ENCODE measurements at regions not wholly inside any gene's neighbourhood (a gene's known extent, or its start where the extent isn't known, plus 50 kb on each side); places are given as distances from the start of the nearest gene placed in this dataset.
"Not testable (repeated sequence)": the region's sequence is repeated elsewhere in the genome, so short reads cannot be mapped to it uniquely, and the experiment has no call there.

DNA sequence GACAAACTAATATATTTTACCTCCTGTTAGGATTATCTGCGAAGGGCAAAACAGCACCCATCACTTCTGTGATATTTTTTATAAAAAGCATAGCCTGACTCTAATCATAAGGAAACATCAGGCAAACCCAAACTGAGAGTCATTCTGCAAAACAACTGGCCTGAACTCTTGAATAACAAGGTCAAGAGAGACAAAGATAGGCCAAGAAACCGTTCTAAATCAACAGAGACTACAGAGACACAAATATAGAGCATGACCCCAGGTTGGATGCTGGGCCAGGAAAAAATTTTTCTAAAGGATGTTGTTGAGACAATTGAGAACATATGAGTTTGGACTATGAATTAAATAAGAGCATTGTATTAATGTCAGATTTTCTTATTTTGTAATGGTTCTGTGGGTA, 384.9 kb downstream of the NFIB start:
- peaks cover 2% of the 10 kb centered on the region for H3K36me3 Mint-ChIP-seq (ENCODE audit: insufficient read depth)
- DNase-seq (ENCODE audit: low spot score in 2 of 2) (no peak), ATAC-seq (replicated peaks; ENCODE audit: extremely low read depth, poor library complexity, severe bottlenecking) (no peak)
- no peak overlapping the region for H3K27ac Mint-ChIP-seq (ENCODE audit: low read depth)
- peaks cover 16% of the 10 kb centered on the region for H3K9me3 Mint-ChIP-seq
- no peaks in the 10 kb centered on the region for H3K27me3 Mint-ChIP-seq
- no peaks in the 10 kb centered on the region for H3K4me1 Mint-ChIP-seq
- H3K4me3 Mint-ChIP-seq: no peak overlapping the region

DNA sequence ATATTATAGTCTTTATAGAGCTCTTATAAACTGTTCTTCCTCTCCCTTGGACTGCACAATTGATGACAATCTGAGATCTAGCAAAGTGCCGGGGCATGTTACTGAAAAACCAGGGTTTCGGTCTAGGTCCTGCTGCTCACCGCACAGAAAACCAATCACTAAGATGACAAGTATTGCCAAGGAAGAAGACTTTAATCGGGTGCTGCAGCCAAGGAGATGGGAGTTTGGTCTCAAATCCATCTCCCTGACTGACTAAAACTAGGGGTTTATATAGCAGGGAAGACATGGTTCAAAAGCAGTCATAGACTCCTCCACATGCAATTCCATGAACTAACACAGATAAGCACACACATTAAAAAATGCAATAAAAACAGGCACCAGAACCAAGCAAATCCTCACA, 390.6 kb downstream of the NFIB start:
- Mint-ChIP-seq H3K27ac (ENCODE audit: low read depth) (no peak overlapping the region), H3K4me3 (no peak overlapping the region), H3K36me3 (ENCODE audit: insufficient read depth) (peaks cover 2% of the 10 kb centered on the region), H3K9me3 (peaks cover 26% of the 10 kb centered on the region), H3K4me1 (no peaks in the 10 kb centered on the region), H3K27me3 (no peaks in the 10 kb centered on the region)
- ATAC-seq (replicated peaks; ENCODE audit: extremely low read depth, poor library complexity, severe bottlenecking) (no peak), DNase-seq (ENCODE audit: low spot score in 2 of 2) (no peak)

DNA sequence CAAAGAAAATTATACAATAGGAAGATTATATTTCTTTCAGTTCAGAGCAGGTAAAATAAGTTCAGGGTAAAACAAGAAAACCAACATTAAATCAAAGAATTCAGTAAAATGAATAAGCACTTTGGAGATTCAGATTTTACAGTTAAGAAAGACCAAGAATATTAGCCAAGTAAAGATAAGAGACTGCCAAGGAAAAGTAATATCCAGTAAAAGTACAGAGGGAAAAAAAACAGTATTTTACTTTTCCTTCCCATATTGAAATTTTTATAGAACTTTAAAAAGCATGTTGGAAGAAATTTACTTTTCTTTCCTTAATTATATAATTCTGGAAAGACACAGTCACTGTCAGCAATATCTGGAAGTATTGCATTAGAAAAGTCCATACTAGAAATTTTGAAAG, 393.4 kb downstream of the NFIB start:
- Mint-ChIP-seq H3K27ac (ENCODE audit: low read depth) (no peak overlapping the region), H3K4me3 (no peak overlapping the region), H3K36me3 (ENCODE audit: insufficient read depth) (no peaks in the 10 kb centered on the region), H3K9me3 (peaks cover 20% of the 10 kb centered on the region), H3K4me1 (no peaks in the 10 kb centered on the region), H3K27me3 (no peaks in the 10 kb centered on the region)
- DNase-seq (ENCODE audit: low spot score in 2 of 2) (no peak), ATAC-seq (replicated peaks; ENCODE audit: extremely low read depth, poor library complexity, severe bottlenecking) (no peak)

- DNase-seq (ENCODE audit: low spot score in 2 of 2) (no peak), ATAC-seq (replicated peaks; ENCODE audit: extremely low read depth, poor library complexity, severe bottlenecking) (no peak)
- Mint-ChIP-seq H3K36me3 (ENCODE audit: insufficient read depth) (no peaks in the 10 kb centered on the region), H3K27me3 (no peaks in the 10 kb centered on the region), H3K27ac (ENCODE audit: low read depth) (no peak overlapping the region), H3K4me1 (no peaks in the 10 kb centered on the region), H3K9me3 (peaks cover 20% of the 10 kb centered on the region), H3K4me3 (no peak overlapping the region)
Observed at GRCh38 chr9:13919401-13919800, 394.5 kb downstream of the NFIB start.

DNA sequence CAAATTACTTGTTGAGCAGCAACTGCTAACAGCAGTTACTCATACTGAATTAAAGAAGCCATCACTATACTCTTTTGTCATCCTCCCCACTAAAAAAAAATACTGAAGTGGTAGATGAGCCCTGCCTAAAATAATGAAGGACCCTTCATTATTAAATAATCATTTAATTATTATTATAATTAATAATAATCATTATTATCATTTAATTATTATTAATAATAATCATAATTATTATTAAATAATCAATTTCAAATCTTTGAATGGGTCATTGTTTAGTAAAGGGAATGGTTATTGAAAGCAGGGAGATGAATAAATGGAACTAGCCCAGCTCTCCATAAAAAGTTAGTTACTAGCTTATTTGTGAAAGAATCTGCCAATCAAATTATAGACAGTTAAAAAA, 396.4 kb downstream of the NFIB start:
- H3K27ac Mint-ChIP-seq (ENCODE audit: low read depth): no peak overlapping the region
- H3K4me3 Mint-ChIP-seq: no peak overlapping the region
- H3K27me3 Mint-ChIP-seq: no peaks in the 10 kb centered on the region
- peaks cover 25% of the 10 kb centered on the region for H3K9me3 Mint-ChIP-seq
- H3K36me3 Mint-ChIP-seq (ENCODE audit: insufficient read depth): no peaks in the 10 kb centered on the region
- H3K4me1 Mint-ChIP-seq: no peaks in the 10 kb centered on the region
- DNase-seq (ENCODE audit: low spot score in 2 of 2) (no peak), ATAC-seq (replicated peaks; ENCODE audit: extremely low read depth, poor library complexity, severe bottlenecking) (no peak)

DNA sequence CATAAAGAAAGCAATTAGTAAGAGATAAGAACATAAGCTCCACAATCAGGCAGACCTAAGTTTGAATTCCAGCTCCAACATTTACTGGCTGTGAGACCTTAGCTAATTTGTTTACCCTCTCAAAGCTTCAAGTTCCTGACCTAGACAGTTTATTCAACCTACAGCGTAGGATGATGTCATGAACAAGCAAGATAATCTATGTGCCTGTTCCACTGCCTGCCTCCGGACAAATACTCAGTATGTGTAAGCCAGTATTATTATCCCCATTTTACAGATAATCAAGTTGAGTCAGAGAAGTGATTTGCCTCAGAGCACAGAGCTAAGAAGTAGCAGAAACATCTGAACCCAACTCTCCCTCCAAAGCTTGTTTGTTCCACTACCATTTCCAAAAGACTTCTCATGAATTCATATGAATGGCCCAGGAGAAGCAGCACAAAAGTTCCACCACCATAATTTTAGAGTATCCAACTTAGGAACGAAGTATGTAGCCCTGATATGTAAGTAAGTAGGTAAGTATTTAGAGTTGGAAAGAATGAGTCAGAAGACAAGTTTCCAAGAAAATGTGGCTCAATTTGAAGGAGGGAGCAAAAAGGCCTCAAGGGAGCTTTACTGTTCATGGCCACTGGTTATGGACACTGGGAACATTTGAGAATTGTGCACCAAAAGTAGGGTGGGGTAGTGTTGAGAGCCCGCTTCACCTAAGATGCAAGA, 398.2 kb downstream of the NFIB start:
- H3K9me3 Mint-ChIP-seq: peaks cover 20% of the 10 kb centered on the region
- no peak overlapping the region for H3K27ac Mint-ChIP-seq (ENCODE audit: low read depth)
- H3K27me3 Mint-ChIP-seq: no peaks in the 10 kb centered on the region
- no peaks in the 10 kb centered on the region for H3K36me3 Mint-ChIP-seq (ENCODE audit: insufficient read depth)
- DNase-seq (ENCODE audit: low spot score in 2 of 2) (no peak), ATAC-seq (replicated peaks; ENCODE audit: extremely low read depth, poor library complexity, severe bottlenecking) (no peak)
- no peaks in the 10 kb centered on the region for H3K4me1 Mint-ChIP-seq
- H3K4me3 Mint-ChIP-seq: no peak overlapping the region

- no peaks in the 10 kb centered on the region for H3K4me1 Mint-ChIP-seq
Observed at GRCh38 chr9:13915131-13915530, 398.8 kb downstream of the NFIB start.

DNA sequence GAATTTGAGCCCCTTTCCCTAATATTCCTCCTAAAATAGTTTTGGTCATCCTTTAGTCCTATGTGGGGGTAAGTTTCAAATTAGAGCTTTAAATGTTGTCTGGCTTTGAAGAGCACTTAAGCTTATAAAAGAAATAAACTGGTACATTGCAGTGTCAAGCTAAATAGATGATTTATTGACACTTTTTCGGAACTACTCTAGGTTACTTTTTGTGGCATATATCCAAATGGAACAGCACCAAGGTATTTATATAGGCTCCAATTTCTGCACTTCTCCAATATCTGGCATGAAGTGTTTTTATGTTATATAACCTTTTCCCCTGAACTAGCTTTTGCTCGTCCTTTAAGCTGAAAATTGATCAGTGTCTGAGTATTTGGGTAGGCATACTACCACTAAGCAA, 402.5 kb downstream of the NFIB start:
- DNase-seq (ENCODE audit: low spot score in 2 of 2) (no peak), ATAC-seq (replicated peaks; ENCODE audit: extremely low read depth, poor library complexity, severe bottlenecking) (no peak)
- Mint-ChIP-seq H3K4me1 (no peaks in the 10 kb centered on the region), H3K27me3 (no peaks in the 10 kb centered on the region), H3K36me3 (ENCODE audit: insufficient read depth) (no peaks in the 10 kb centered on the region), H3K9me3 (peaks cover 25% of the 10 kb centered on the region), H3K4me3 (no peak overlapping the region), H3K27ac (ENCODE audit: low read depth) (no peak overlapping the region)

More at GRCh38 chr9:13915131-13915530, 398.8 kb downstream of the NFIB start:
- Mint-ChIP-seq H3K9me3 (peaks cover 23% of the 10 kb centered on the region), H3K36me3 (ENCODE audit: insufficient read depth) (no peaks in the 10 kb centered on the region), H3K27me3 (no peaks in the 10 kb centered on the region), H3K27ac (ENCODE audit: low read depth) (no peak overlapping the region), H3K4me3 (no peak overlapping the region)
- ATAC-seq (replicated peaks; ENCODE audit: extremely low read depth, poor library complexity, severe bottlenecking): no peak
- DNase-seq (ENCODE audit: low spot score in 2 of 2): no peak

- H3K27ac Mint-ChIP-seq (ENCODE audit: low read depth); H3K36me3 Mint-ChIP-seq (ENCODE audit: insufficient read depth); ATAC-seq (replicated peaks; ENCODE audit: extremely low read depth, poor library complexity, severe bottlenecking); DNase-seq (ENCODE audit: low spot score in 2 of 2); H3K27me3 Mint-ChIP-seq; H3K4me3 Mint-ChIP-seq; H3K4me1 Mint-ChIP-seq: not testable (repeated sequence)
- H3K9me3 Mint-ChIP-seq: peaks cover 16% of the 10 kb centered on the region
Observed at GRCh38 chr9:13907842-13908241, 406.1 kb downstream of the NFIB start.

GRCh38 chr9:13904746-13905145, 409.2 kb downstream of the NFIB start:
- H3K27ac Mint-ChIP-seq (ENCODE audit: low read depth): no peak overlapping the region
- H3K4me1 Mint-ChIP-seq: no peaks in the 10 kb centered on the region
- no peak overlapping the region for H3K4me3 Mint-ChIP-seq
- no peak for ATAC-seq (replicated peaks; ENCODE audit: extremely low read depth, poor library complexity, severe bottlenecking)
- DNase-seq (ENCODE audit: low spot score in 2 of 2): no peak
- H3K9me3 Mint-ChIP-seq: peaks cover 11% of the 10 kb centered on the region
- H3K27me3 Mint-ChIP-seq: no peaks in the 10 kb centered on the region
- H3K36me3 Mint-ChIP-seq (ENCODE audit: insufficient read depth): no peaks in the 10 kb centered on the region

DNA sequence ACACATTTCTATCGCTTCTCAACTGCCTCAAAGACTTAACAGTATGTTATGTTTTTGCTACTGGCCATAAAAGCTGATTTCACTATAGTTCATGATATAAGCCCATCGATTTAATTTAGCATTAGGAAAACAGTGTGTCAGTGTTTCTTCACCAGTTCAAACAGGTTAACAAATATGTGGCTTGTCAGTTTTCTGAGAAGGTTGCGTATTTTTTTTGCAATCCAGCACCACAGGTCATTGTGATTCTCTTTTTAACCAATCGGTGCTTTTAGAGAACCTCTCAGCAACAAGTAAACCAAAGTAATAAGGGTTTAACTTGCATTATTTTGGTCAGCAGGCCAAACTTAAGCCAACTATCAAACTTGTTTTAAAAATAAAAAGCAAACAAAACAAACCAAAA, 409.6 kb downstream of the NFIB start:
- no peaks in the 10 kb centered on the region for H3K27me3 Mint-ChIP-seq
- no peak overlapping the region for H3K27ac Mint-ChIP-seq (ENCODE audit: low read depth)
- H3K36me3 Mint-ChIP-seq (ENCODE audit: insufficient read depth): no peaks in the 10 kb centered on the region
- ATAC-seq (replicated peaks; ENCODE audit: extremely low read depth, poor library complexity, severe bottlenecking) (no peak), DNase-seq (ENCODE audit: low spot score in 2 of 2) (no peak)
- peaks cover 13% of the 10 kb centered on the region for H3K9me3 Mint-ChIP-seq
- H3K4me3 Mint-ChIP-seq: no peak overlapping the region
- no peaks in the 10 kb centered on the region for H3K4me1 Mint-ChIP-seq

- H3K4me1 Mint-ChIP-seq: no peaks in the 10 kb centered on the region
- H3K27ac Mint-ChIP-seq (ENCODE audit: low read depth): no peak overlapping the region
Observed at GRCh38 chr9:13902286-13903066, 411.5 kb downstream of the NFIB start.

GRCh38 chr9:13901176-13901575, 412.8 kb downstream of the NFIB start:
- ATAC-seq (replicated peaks; ENCODE audit: extremely low read depth, poor library complexity, severe bottlenecking) (no peak), DNase-seq (ENCODE audit: low spot score in 2 of 2) (no peak)
- Mint-ChIP-seq H3K4me3 (no peak overlapping the region), H3K9me3 (peaks cover 14% of the 10 kb centered on the region), H3K27me3 (no peaks in the 10 kb centered on the region), H3K36me3 (ENCODE audit: insufficient read depth) (no peaks in the 10 kb centered on the region), H3K27ac (ENCODE audit: low read depth) (no peak overlapping the region), H3K4me1 (no peaks in the 10 kb centered on the region)

More at GRCh38 chr9:13902286-13903066, 411.5 kb downstream of the NFIB start:
- no peak for ATAC-seq (replicated peaks; ENCODE audit: extremely low read depth, poor library complexity, severe bottlenecking)
- Mint-ChIP-seq H3K4me3 (no peak overlapping the region), H3K27me3 (no peaks in the 10 kb centered on the region), H3K36me3 (ENCODE audit: insufficient read depth) (no peaks in the 10 kb centered on the region), H3K9me3 (peaks cover 14% of the 10 kb centered on the region)
- DNase-seq (ENCODE audit: low spot score in 2 of 2): no peak
